HG03175 (cell line): ENCODE measurements at regions not wholly inside any gene's neighbourhood (a gene's known extent, or its start where the extent isn't known, plus 50 kb on each side); places are given as distances from the start of the nearest gene placed in this dataset.
"Not testable (repeated sequence)": the region's sequence is repeated elsewhere in the genome, so short reads cannot be mapped to it uniquely, and the experiment has no call there.

Source experiments
- ATAC-seq: cut with Tn5 transposase; IDR thresholded peaks from one replicate; pipeline ENCODE4 v1.9.1; 2021; ENCODE audit warnings: mild to moderate bottlenecking, moderate library complexity; ENCODE audit not compliant: unreplicated experiment

- no peak for ATAC-seq
Measured at GRCh38 chr1:104136621-104137020, 386.9 kb downstream of the AMY1C start.

DNA sequence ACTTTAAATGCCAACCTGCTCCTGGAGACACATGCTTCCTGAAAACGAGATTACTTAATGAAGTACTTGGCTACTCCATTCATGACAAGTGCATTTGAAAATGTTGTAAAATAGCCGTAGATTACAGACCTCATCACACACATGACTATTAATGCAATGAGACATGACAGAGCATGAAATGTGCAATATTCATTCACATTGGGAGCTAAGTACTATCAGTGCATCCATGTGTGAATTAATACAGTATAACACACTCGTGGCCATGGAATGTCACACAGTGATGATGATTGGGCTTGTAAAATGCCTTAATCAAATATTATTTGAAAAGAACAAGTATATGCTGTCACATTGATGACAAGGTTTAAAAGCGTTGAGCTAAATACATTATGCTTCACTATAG is 407.0 kb downstream of the AMY1C start:
- ATAC-seq = no peak

GRCh38 chr1:104163912-104164476 is 414.3 kb downstream of the AMY1C start:
- no peak for ATAC-seq

GRCh38 chr1:104172243-104172681 is 422.6 kb downstream of the AMY1C start:
- ATAC-seq = no peak

DNA sequence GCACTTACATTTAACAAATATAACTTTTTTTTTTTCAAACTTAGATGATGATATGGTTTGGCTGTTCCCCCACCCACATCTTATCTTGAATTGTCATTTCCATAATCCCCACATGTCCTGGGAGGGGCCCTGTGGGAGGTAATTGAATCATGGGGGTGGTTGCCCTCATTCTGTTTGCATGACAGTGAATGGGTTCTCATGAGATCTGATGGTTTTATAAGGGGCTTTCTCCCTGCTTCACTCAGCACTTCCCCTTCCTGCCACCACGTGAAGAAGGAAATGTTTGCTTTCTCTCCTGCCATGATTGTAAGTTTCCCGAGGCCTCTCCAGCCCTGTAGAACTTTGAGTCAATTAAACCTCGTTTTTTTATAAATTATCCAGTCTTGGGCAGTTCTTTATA is 432.6 kb downstream of the AMY1C start:
- no peak for ATAC-seq

DNA sequence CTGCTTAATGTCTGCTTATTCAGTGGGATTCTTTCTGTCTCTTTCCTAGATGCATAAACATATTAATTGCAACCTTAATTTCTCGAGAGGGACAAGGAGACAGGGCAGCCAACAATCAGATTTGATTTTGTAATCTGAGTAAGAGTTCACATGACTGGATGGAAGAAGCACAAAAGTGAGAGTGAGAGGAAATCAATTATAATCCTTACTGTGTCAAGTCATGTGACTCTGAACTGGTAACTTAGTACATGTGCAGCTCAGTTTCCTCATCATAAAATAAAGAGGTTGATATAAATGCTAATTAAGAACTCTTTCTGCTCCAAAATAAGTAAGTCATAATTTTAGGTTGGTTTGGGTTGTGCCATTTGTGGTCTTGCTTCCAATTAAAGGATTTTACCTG is 439.5 kb downstream of the AMY1C start:
- no peak for ATAC-seq

- ATAC-seq = no peak
Measured at GRCh38 chr1:104190821-104191220, 441.1 kb downstream of the AMY1C start.

DNA sequence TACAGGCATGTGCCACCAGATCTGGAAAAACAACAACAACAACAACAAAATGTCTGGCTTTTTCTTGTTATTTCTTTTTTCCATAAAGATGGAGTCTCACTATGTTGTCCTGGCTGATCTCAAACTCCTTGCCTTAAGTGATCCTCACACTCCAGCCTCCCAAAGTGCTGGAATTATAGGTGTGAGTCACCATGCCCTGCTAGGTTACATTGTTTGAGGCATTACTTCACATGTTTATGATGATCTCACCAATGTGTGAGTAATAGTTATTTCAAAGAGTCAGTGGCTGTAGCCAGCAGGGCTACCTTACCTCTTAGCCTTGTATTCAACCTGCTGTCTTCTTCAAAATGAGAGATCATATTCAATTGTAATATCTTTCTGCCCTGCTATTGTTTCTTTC is 445.7 kb downstream of the AMY1C start:
- ATAC-seq = no peak

DNA sequence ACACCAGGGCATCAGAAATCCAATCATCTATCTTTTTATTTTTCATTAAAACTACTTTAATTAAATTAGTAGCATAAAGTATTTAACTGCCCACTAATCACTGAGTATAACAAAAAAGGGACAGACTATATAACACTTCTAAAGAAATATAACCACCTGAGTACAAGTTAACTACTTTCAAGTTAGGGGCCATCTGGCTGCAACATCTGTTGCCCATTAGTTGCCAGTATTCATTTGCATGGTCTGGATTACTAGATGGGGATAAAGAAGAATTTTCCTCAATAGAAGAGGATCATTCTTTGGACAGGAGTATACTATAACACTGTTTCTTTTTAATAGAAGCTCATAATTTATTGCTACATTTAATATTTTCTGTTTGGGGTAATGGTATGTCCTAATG is 446.4 kb downstream of the AMY1C start:
- ATAC-seq = no peak

GRCh38 chr1:104197516-104197915 is 447.8 kb downstream of the AMY1C start:
- no peak for ATAC-seq

DNA sequence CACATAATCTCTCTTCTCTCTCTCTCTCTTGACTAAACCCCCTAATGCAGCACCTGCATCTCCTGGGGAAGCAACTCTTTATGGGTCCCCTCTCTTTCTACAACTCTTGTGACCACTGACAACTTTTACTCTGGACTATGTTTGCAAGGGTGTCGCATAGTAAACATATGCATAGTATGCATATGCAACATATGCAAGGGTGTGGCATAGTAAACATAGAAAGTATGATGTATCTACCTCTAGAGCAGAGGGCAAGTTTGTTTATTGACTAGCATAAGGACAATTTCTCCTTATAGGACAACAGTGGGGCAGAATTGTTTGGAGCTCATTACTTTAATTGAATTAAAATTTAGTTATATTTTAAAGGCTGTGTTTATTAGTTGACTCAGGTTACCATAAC is 462.5 kb downstream of the AMY1C start:
- ATAC-seq = no peak

- ATAC-seq = not testable (repeated sequence)
Measured at GRCh38 chr1:104217395-104217986, 467.8 kb downstream of the AMY1C start.

GRCh38 chr1:104229860-104230259 is 480.2 kb downstream of the AMY1C start:
- no peak for ATAC-seq

DNA sequence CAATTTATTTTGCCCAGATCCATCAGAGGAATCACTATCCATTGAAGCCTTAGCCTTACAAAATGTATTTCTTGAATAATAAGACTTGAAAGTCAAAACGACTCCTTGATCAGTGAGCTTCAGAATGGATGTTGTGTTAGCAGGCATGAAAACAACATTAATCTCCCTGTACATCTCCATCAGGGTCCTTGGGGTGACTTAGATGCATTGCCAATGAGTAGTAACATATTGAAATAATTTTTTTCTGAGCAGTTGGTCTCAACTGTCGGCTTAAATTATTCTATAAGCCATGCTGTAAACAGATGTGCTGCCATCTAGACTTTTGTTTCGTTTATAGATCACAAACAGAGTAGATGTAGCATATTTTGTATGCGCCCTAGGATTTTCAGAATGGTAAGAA is 482.0 kb downstream of the AMY1C start:
- ATAC-seq = no peak

DNA sequence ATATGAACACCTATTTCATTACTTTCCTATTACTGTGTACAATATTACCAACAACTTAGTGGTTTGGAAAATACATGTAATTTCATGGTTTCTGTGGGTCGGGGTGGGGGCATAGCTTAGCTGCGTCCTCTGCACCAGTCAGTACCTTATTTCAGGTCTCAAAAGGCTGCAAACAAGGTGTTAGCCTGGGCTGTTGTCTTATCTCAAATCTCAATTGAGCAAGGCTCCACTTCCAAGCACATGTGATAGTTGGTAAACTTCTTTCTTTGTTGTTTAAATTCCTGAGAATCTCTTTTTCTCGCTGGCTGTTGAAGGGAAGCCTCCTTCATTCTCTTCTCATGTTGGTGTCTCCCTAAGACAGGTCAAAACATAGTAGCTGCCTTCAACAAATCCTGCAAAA is 485.4 kb downstream of the AMY1C start:
- no peak for ATAC-seq

DNA sequence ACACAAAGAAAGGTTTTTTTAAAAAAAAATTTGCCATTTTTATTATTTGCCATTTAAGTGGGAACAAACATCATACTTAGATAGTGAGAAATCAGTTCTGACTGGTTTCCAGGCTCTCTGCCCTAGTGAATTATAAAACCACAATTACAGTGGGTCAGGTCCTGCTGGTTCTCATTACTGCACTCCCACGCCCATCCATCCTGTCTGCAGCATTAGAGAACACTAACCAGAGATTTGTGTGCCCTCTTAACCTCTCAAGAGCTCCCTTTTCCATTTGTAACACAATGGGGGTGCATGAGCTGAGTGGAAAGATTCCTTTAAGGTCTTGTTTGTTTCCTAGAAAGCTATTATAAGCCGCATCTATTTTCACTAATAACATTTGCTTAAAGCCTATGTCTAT is 489.3 kb downstream of the AMY1C start:
- no peak for ATAC-seq

GRCh38 chr1:104248385-104248784 is 498.7 kb downstream of the AMY1C start:
- no peak for ATAC-seq

DNA sequence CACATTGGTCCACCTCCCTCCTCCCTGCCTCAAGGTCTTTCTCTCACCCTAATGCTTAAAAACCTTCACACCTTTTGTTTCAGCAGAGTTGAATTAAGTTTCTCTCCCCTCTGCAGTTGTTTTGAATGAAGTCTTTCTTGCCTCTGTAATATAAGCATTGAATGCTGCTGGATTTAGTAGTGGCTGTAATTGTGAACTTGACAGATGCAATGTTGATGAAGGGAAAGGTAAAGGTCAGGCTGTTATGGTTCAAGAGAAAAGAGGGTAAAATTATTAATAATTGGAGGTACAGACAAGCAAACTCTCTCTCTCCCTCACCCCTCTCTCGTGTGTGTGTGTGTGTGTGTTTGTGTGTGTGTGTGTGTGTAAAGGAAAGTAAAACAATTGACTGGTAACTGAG is 509.8 kb downstream of the AMY1C start:
- no peak for ATAC-seq

DNA sequence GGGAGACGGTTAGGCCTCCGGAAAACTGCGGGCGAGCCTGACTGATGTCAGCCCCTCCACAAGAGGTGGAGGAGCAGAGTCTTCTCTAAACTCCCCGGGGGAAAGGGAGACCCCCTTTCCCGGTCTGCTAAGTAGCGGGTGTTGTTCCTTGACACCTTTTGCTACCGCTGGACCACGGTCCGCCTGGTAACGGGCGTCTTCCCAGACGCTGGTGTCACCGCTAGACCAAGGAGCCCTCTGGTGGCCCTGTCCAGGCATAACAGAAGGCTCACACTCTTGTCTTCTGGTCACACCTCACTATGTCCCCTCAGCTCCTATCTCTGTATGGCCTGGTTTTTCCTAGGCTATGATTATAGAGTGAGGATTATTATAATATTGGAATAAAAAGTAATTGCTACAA is 513.4 kb downstream of the AMY1C start:
- ATAC-seq = not testable (repeated sequence)

GRCh38 chr1:104264521-104264920 is 514.8 kb downstream of the AMY1C start:
- ATAC-seq = no peak

GRCh38 chr1:104265163-104265562 is 515.5 kb downstream of the AMY1C start:
- no peak for ATAC-seq

DNA sequence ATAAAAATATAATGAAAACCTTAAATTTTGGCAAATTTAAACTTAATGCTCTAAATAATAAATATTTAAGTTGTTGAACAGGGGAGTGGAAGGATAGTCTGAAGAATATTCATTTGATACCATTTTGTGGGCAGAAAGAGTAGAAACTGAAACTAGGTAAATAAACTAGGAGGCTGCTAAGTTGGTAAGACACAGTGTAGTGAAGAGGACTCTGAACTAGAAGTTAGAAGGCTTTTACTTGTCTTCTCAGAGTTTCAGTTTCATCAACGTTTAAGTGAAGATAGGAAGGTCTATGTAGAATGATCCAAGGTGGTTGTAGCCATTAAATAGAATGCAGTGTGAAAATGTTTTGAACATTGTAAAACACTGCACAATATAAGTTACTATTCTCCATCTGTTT is 516.9 kb downstream of the AMY1C start:
- ATAC-seq = peak; percentile 84

DNA sequence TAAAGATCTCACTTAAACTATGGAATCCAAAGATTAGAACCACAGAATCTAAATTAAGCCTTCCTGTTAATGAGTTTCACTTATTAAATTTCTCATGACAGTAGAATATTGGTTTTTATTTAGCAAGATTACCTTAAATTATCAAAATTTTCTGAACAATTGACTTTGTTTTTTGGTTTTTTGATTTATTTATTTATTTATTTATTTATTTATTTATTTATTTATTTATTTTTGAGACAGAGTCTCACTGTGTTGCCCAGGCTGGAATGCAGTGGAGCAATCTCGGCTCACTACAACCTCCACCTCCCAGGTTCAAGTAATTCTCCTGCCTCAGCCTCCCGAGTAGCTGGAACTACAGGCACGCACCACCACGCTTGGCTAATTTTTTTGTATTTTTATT is 538.6 kb downstream of the AMY1C start:
- not testable (repeated sequence) for ATAC-seq
